Transverse colon (tissue), 4 donors: ENCODE measurements at regions not wholly inside any gene's neighbourhood (a gene's known extent, or its start where the extent isn't known, plus 50 kb on each side); places are given as distances from the start of the nearest gene placed in this dataset.

ENCODE experiments used
- DNase-seq: peaks from one replicate; pipeline ENCODE4 v3.0.0-alpha.2; 2019
- H3K27ac ChIP-seq, 4 donors: fragments of 200-600 bp; sonication (generic); 2 replicates each; pipeline ENCODE4 v1.5.1; 2016 to 2018; ENCODE audit warnings: inconsistent platforms in 4 of 4
- H3K27me3 ChIP-seq: fragments of 200-600 bp; sonication (generic); 2 replicates; pipeline ENCODE4 v1.5.1; 2017; ENCODE audit warnings: inconsistent platforms
- H3K36me3 ChIP-seq, 4 donors: fragments of 200-600 bp; sonication (generic); 2 replicates each; pipeline ENCODE4 v1.5.1; 2017 to 2019; ENCODE audit warnings: inconsistent platforms in 4 of 4
- H3K4me1 ChIP-seq, 4 donors: fragments of 200-600 bp; sonication (generic); 2 replicates each; pipeline ENCODE4 v1.5.1; 2017 to 2020; ENCODE audit warnings: inconsistent platforms in 4 of 4
- H3K4me3 ChIP-seq, 4 donors: fragments of 200-600 bp; sonication (generic); 1 replicate in 1 of 4; 2 replicates in 3 of 4; pipeline versions ENCODE4 v1.5.1 to v1.6.1; 2017 to 2019; ENCODE audit warnings: inconsistent platforms in 4 of 4
- H3K9me3 ChIP-seq, 2 donors: fragments of 200-600 bp; sonication (generic); 2 replicates each; pipeline ENCODE4 v1.5.1; 2017 to 2019; ENCODE audit warnings: inconsistent platforms in 2 of 2
- EP300 ChIP-seq: sonication (generic); formaldehyde crosslinking; IDR thresholded peaks from one replicate; pipeline ENCODE4 v1.6.1; 2017; ENCODE audit warnings: antibody characterized with exemption, low read depth
- POLR2A ChIP-seq: fragments of 450-650 bp; IDR thresholded peaks from one replicate; pipeline ENCODE4 v1.6.1; 2016; ENCODE audit warnings: antibody characterized with exemption, mild to moderate bottlenecking, moderate library complexity
- POLR2AphosphoS5 ChIP-seq, 3 donors: sonication (generic); formaldehyde crosslinking; IDR thresholded peaks; one replicate each; pipeline ENCODE4 v1.6.1; 2016; ENCODE audit warnings: antibody characterized with exemption in 3 of 3
- WGBS, 2 donors: methylation state at CpG; one replicate each; pipeline ENCODE4 v1.1.5; 2018; ENCODE audit warnings: low coverage in 1 of 2; 5-methylcytosine and 5-hydroxymethylcytosine counted together
- in situ Hi-C, 4 donors: fragments of 200-750 bp; cut with MboI; loops; one replicate each; pipeline versions ENCODE4 v1.15.0 to v1.15.1; 2017; ENCODE audit warnings: low sequenced_read_pairs in 3 of 4, low pct_ligation_motif_present in 1 of 4, low pct_unique_long_range_greater_than_20kb in 1 of 4
- intact Hi-C: fragments of 100-400 bp; cut with DNase I; formaldehyde crosslinking; loops from one replicate; pipeline ENCODE4 v1.15.1; 2023; ENCODE audit warnings: low total_unique reads
- TF ChIP-seq, protein P1 (sequence below), 5 experiments: fragments of 200-600 bp in 3 of 5; fragments of 450-650 bp in 2 of 5; sonication (generic) in 3 of 5; IDR thresholded peaks; 1 replicate in 2 of 5; 2 replicates in 3 of 5; pipeline ENCODE4 v1.5.1; 2016 to 2017; ENCODE audit warnings: antibody characterized with exemption in 5 of 5, inconsistent platforms in 3 of 5, mild to moderate bottlenecking in 2 of 5, moderate library complexity in 1 of 5

- TF ChIP-seq EP300 (no peak), POLR2AphosphoS5 (IDR thresholded peaks at IDR 0.05) (no peak), POLR2A (no peak)
- TF ChIP-seq, protein P1, sequence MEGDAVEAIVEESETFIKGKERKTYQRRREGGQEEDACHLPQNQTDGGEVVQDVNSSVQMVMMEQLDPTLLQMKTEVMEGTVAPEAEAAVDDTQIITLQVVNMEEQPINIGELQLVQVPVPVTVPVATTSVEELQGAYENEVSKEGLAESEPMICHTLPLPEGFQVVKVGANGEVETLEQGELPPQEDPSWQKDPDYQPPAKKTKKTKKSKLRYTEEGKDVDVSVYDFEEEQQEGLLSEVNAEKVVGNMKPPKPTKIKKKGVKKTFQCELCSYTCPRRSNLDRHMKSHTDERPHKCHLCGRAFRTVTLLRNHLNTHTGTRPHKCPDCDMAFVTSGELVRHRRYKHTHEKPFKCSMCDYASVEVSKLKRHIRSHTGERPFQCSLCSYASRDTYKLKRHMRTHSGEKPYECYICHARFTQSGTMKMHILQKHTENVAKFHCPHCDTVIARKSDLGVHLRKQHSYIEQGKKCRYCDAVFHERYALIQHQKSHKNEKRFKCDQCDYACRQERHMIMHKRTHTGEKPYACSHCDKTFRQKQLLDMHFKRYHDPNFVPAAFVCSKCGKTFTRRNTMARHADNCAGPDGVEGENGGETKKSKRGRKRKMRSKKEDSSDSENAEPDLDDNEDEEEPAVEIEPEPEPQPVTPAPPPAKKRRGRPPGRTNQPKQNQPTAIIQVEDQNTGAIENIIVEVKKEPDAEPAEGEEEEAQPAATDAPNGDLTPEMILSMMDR (IDR thresholded peaks at IDR 0.05), result no peak
- in situ Hi-C loops, result no loop called here
Measured at GRCh38 chr18:28626756-28627155, 449.8 kb upstream of the CDH2 start.

DNA sequence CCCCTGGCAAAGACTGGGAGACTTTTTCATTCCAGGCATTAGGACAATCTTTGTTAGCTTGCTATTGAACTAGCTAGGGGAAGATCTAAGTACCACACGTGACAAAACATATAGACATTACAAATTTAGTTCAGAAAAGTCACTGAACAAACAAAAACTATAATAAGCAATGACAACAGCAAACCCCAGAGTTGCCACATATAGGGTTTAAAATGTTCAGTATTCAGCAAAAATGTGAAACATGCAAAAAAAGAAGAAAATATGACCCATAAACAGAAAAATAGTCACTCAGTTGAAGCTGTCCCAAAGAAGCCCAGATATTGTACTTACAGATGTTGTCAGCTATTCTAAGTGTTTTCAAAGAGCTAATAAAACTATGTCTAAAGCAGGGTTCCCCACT, 431.1 kb upstream of the CDH2 start:
- no peak for DNase-seq

More at GRCh38 chr18:28626756-28627155, 449.8 kb upstream of the CDH2 start:
- Histone ChIP-seq H3K36me3 (no peaks in the 10 kb centered on the region), H3K27me3 (no peaks in the 10 kb centered on the region), H3K4me1 (no peaks in the 10 kb centered on the region), H3K27ac (no peak overlapping the region), H3K9me3 (no peaks in the 10 kb centered on the region), H3K4me3 (no peak overlapping the region)
- intact Hi-C loops, result no loop called here
- DNase-seq, result no peak

GRCh38 chr18:28606686-28607085, 429.8 kb upstream of the CDH2 start:
- in situ Hi-C loops, result loop anchor here in 1 of 4 donors (25.0 kb wide), 1 partner anchor 94 kb away; no protein-coding TSS in a partner anchor
- WGBS, 2 donors, result 42 to 69% methylated on average over 2 of the region's 2 CpGs

More for the DNA sequence above, 431.1 kb upstream of the CDH2 start:
- Histone ChIP-seq H3K4me3 (no peak overlapping the region), H3K4me1 (no peaks in the 10 kb centered on the region), H3K27ac (no peak overlapping the region), H3K27me3 (no peaks in the 10 kb centered on the region), H3K36me3 (no peaks in the 10 kb centered on the region), H3K9me3 (peaks cover 0 to 6% of the 10 kb centered on the region in 2 donors)
- intact Hi-C loops (no loop called here), in situ Hi-C loops (loop anchor here in 1 of 4 donors (25.0 kb wide), 1 partner anchor 96 kb away; no protein-coding TSS in a partner anchor)
- TF ChIP-seq, protein P1 (IDR thresholded peaks at IDR 0.05), result no peak
- TF ChIP-seq POLR2AphosphoS5 (IDR thresholded peaks at IDR 0.05) (no peak), POLR2A (no peak), EP300 (no peak)
- WGBS, 2 donors, result 26 to 30% methylated on average over 1 of the region's 1 CpG

GRCh38 chr18:28602391-28602790, 425.5 kb upstream of the CDH2 start:
- no peaks in the 10 kb centered on the region for H3K4me1 ChIP-seq
- in situ Hi-C loops, result loop anchor here in 1 of 4 donors (25.0 kb wide), 1 partner anchor 90 kb away; no protein-coding TSS in a partner anchor
- no peaks in the 10 kb centered on the region for H3K27me3 ChIP-seq
- intact Hi-C loops, result no loop called here
- TF ChIP-seq POLR2AphosphoS5 (IDR thresholded peaks at IDR 0.05), result no peak
- TF ChIP-seq, protein P1 (IDR thresholded peaks at IDR 0.05), result no peak
- TF ChIP-seq POLR2A, result no peak
- no peak for TF ChIP-seq EP300
- peaks cover 0 to 6% of the 10 kb centered on the region in 2 donors for H3K9me3 ChIP-seq
- no peak for DNase-seq
- H3K27ac ChIP-seq, result no peak overlapping the region
- H3K36me3 ChIP-seq, result no peaks in the 10 kb centered on the region
- H3K4me3 ChIP-seq, result no peak overlapping the region

More at GRCh38 chr18:28606686-28607085, 429.8 kb upstream of the CDH2 start:
- Histone ChIP-seq H3K27ac (no peak overlapping the region), H3K27me3 (no peaks in the 10 kb centered on the region), H3K9me3 (no peaks in the 10 kb centered on the region), H3K36me3 (no peaks in the 10 kb centered on the region), H3K4me1 (no peaks in the 10 kb centered on the region), H3K4me3 (no peak overlapping the region)
- DNase-seq, result no peak
- TF ChIP-seq, protein P1 (IDR thresholded peaks at IDR 0.05), result no peak
- TF ChIP-seq POLR2A (no peak), EP300 (no peak), POLR2AphosphoS5 (IDR thresholded peaks at IDR 0.05) (no peak)
- intact Hi-C loops, result no loop called here
